Osteoblast (primary cell): ENCODE measurements at regions not wholly inside any gene's neighbourhood (a gene's known extent, or its start where the extent isn't known, plus 50 kb on each side); places are given as distances from the start of the nearest gene placed in this dataset.

Experiments
- DNase-seq: peaks from one replicate; pipeline ENCODE4 v3.0.0; 2011; ENCODE audit warnings: low spot score, mixed read lengths; ENCODE audit not compliant: insufficient read length; ENCODE audit errors: missing footprints
- H2AFZ ChIP-seq: 2 replicates; pipeline ENCODE4 v1.6.0; 2011; ENCODE audit warnings: mild to moderate bottlenecking, low read length
- H3K27ac ChIP-seq: 2 replicates; pipeline ENCODE4 v1.5.1; 2011; ENCODE audit warnings: mild to moderate bottlenecking, low read depth, low read length, moderate library complexity
- H3K27me3 ChIP-seq: 2 replicates; pipeline ENCODE4 v1.6.0; 2012; ENCODE audit warnings: mild to moderate bottlenecking, control low read depth, inconsistent platforms, low read length, moderate library complexity; ENCODE audit not compliant: insufficient read depth
- H3K36me3 ChIP-seq: 2 replicates; pipeline ENCODE4 v1.5.1; 2011; ENCODE audit warnings: mild to moderate bottlenecking, low read length, control low read depth, moderate library complexity; ENCODE audit not compliant: insufficient read depth
- H3K4me1 ChIP-seq: 2 replicates; pipeline ENCODE4 v1.5.1; 2011; ENCODE audit warnings: mild to moderate bottlenecking, low read length, control low read depth, moderate library complexity; ENCODE audit not compliant: insufficient read depth
- H3K4me2 ChIP-seq: 2 replicates; pipeline ENCODE4 v1.6.0; 2011; ENCODE audit warnings: mild to moderate bottlenecking, low read length; ENCODE audit not compliant: insufficient read depth
- H3K4me3 ChIP-seq: fragments of 200-600 bp; sonication (generic); 3 replicates; pipeline ENCODE4 v1.5.1; 2012; ENCODE audit warnings: mild to moderate bottlenecking, low read length, inconsistent platforms; ENCODE audit not compliant: insufficient read depth
- H3K79me2 ChIP-seq: 2 replicates; pipeline ENCODE4 v1.6.0; 2012; ENCODE audit warnings: mild to moderate bottlenecking, low read length, control low read depth, inconsistent platforms; ENCODE audit not compliant: insufficient read depth
- H3K9me3 ChIP-seq: 2 replicates; pipeline ENCODE4 v1.5.1; 2011; ENCODE audit warnings: low read depth, low read length, control low read depth
- H4K20me1 ChIP-seq: 2 replicates; pipeline ENCODE4 v1.6.0; 2012; ENCODE audit warnings: mild to moderate bottlenecking, low read length, control low read depth; ENCODE audit not compliant: insufficient read depth
- CTCF ChIP-seq: IDR thresholded peaks from 2 replicates; pipeline ENCODE4 v1.5.1; 2011; ENCODE audit warnings: mild to moderate bottlenecking, low read depth, low read length, moderate library complexity; ENCODE audit errors: extremely low read depth

GRCh38 chr2:122152571-122152970 lies 397.1 kb downstream of the TSN start:
- DNase-seq: no peak
- no peak for TF ChIP-seq CTCF
- no peak overlapping the region for H3K27ac ChIP-seq

GRCh38 chr2:122156176-122156890 lies 400.9 kb downstream of the TSN start:
- no peak for DNase-seq
- Histone ChIP-seq H4K20me1 (no peaks in the 10 kb centered on the region), H3K4me2 (no peak overlapping the region), H3K27ac (no peak overlapping the region), H3K9me3 (no peaks in the 10 kb centered on the region), H3K4me1 (no peaks in the 10 kb centered on the region), H3K4me3 (no peak overlapping the region), H3K36me3 (no peaks in the 10 kb centered on the region), H3K27me3 (no peaks in the 10 kb centered on the region), H3K79me2 (no peaks in the 10 kb centered on the region), H2AFZ (no peak overlapping the region)
- no peak for TF ChIP-seq CTCF

More at GRCh38 chr2:122152571-122152970, 397.1 kb downstream of the TSN start:
- Histone ChIP-seq H3K9me3 (no peaks in the 10 kb centered on the region), H4K20me1 (no peaks in the 10 kb centered on the region), H3K4me1 (no peaks in the 10 kb centered on the region), H3K36me3 (no peaks in the 10 kb centered on the region), H2AFZ (no peak overlapping the region), H3K27me3 (no peaks in the 10 kb centered on the region), H3K79me2 (no peaks in the 10 kb centered on the region), H3K4me3 (no peak overlapping the region), H3K4me2 (no peak overlapping the region)

GRCh38 chr2:122157158-122157557 lies 401.7 kb downstream of the TSN start:
- H3K27ac ChIP-seq: no peak overlapping the region
- H3K36me3 ChIP-seq: no peaks in the 10 kb centered on the region
- no peak for DNase-seq
- H4K20me1 ChIP-seq: no peaks in the 10 kb centered on the region
- H3K4me2 ChIP-seq: no peak overlapping the region
- no peaks in the 10 kb centered on the region for H3K79me2 ChIP-seq
- no peak overlapping the region for H3K4me3 ChIP-seq
- no peak for TF ChIP-seq CTCF
- no peaks in the 10 kb centered on the region for H3K4me1 ChIP-seq
- no peaks in the 10 kb centered on the region for H3K27me3 ChIP-seq
- no peaks in the 10 kb centered on the region for H3K9me3 ChIP-seq
- no peak overlapping the region for H2AFZ ChIP-seq

- Histone ChIP-seq H3K27me3 (no peaks in the 10 kb centered on the region), H3K4me1 (no peaks in the 10 kb centered on the region), H3K36me3 (no peaks in the 10 kb centered on the region), H3K4me2 (no peak overlapping the region), H3K9me3 (no peaks in the 10 kb centered on the region), H3K79me2 (no peaks in the 10 kb centered on the region), H4K20me1 (no peaks in the 10 kb centered on the region), H2AFZ (no peak overlapping the region), H3K27ac (no peak overlapping the region), H3K4me3 (no peak overlapping the region)
- no peak for DNase-seq
- no peak for TF ChIP-seq CTCF
Measured at GRCh38 chr2:122163617-122164016, 408.2 kb downstream of the TSN start.
